ENCODE measurements at regions not wholly inside any gene's neighbourhood (a gene's known extent, or its start where the extent isn't known, plus 50 kb on each side); places are given as distances from the start of the nearest gene placed in this dataset.

DNA sequence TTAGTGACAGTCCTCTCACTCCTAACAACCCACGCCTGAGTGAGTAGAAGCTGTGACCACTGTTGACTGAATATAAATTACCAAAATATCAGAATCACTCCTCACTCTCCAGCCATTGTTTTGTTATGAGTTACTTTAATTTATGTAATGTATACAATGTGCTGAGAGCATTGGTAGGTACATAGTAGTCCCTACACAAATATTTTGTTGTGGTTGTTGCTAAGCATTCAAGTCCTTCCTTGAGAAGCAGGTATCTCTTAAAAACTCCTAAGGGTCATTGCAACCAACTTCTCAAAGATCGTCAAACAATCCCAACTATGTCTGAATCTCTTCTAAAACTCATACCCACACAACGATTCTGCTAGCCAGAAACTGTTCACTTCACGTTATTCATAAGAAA lies 476.8 kb upstream of the TNP1 start:
- Histone ChIP-seq H3K9me3 (no peaks in the 10 kb centered on the region), H3K27ac (no peak overlapping the region), H3K27me3 (no peaks in the 10 kb centered on the region), H3K36me3 (no peaks in the 10 kb centered on the region), H3K4me1 (peaks cover 0 to 6% (median 4%) of the 10 kb centered on the region in 4 donors), H3K4me3 (no peak overlapping the region)
- DNase-seq, result no peak
- WGBS, 2 donors, result 76 to 78% methylated on average over 4 of the region's 4 CpGs
- ATAC-seq (ENCODE audit: low FRiP score in 2 of 2), result no peak
- TF ChIP-seq POLR2A (IDR thresholded peaks at IDR 0.05), result no peak
- TF ChIP-seq, protein P1, sequence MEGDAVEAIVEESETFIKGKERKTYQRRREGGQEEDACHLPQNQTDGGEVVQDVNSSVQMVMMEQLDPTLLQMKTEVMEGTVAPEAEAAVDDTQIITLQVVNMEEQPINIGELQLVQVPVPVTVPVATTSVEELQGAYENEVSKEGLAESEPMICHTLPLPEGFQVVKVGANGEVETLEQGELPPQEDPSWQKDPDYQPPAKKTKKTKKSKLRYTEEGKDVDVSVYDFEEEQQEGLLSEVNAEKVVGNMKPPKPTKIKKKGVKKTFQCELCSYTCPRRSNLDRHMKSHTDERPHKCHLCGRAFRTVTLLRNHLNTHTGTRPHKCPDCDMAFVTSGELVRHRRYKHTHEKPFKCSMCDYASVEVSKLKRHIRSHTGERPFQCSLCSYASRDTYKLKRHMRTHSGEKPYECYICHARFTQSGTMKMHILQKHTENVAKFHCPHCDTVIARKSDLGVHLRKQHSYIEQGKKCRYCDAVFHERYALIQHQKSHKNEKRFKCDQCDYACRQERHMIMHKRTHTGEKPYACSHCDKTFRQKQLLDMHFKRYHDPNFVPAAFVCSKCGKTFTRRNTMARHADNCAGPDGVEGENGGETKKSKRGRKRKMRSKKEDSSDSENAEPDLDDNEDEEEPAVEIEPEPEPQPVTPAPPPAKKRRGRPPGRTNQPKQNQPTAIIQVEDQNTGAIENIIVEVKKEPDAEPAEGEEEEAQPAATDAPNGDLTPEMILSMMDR (IDR thresholded peaks at IDR 0.05), result no peak
- TF ChIP-seq EP300 (IDR thresholded peaks at IDR 0.05), result no peak
- no peak for TF ChIP-seq POLR2AphosphoS5 (IDR thresholded peaks at IDR 0.05)

DNA sequence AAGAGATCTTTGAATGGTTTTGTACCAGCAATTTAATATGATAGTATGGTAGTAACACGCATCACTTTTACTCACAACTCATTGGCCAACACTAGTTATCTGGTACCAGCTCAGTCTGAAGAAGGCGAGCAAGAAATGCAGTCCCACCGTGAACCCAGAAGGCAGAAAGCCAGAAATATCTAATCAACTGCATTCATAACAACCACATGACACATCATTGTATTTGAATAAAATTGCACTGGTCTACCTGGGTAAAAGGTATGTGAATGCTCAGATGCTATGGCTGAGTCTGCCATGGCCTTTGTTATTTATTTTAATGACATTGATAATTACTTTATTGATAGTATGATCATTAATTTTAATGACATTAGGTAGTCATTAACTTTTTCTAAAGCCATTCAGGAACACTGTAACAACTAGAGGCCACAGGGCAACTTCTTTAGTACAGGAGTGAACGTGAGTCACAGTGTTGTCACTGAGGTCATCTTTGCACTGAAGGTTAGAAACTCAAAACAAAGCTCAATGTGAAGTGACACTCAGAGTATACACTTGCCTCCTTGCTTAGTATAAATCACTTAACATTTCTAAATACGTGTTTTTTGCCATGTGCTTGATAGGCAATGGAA lies 475.6 kb upstream of the TNP1 start:
- ATAC-seq (ENCODE audit: low FRiP score in 2 of 2), result no peak
- H3K36me3 ChIP-seq, result no peaks in the 10 kb centered on the region
- H3K4me1 ChIP-seq, result peaks cover 0 to 9% (median 6%) of the 10 kb centered on the region in 4 donors
- H3K9me3 ChIP-seq, result no peaks in the 10 kb centered on the region
- DNase-seq, result no peak
- H3K27ac ChIP-seq, result no peak overlapping the region
- no peaks in the 10 kb centered on the region for H3K27me3 ChIP-seq
- TF ChIP-seq POLR2AphosphoS5 (IDR thresholded peaks at IDR 0.05) (no peak), EP300 (IDR thresholded peaks at IDR 0.05) (no peak), POLR2A (IDR thresholded peaks at IDR 0.05) (no peak)
- TF ChIP-seq, protein P1 (IDR thresholded peaks at IDR 0.05), result no peak
- WGBS, 2 donors, result 90% methylated on average over 5 of the region's 5 CpGs
- no peak overlapping the region for H3K4me3 ChIP-seq

- Histone ChIP-seq H3K27ac (no peak overlapping the region), H3K27me3 (no peaks in the 10 kb centered on the region), H3K9me3 (no peaks in the 10 kb centered on the region), H3K36me3 (no peaks in the 10 kb centered on the region), H3K4me3 (no peak overlapping the region), H3K4me1 (peaks cover 0 to 9% (median 6%) of the 10 kb centered on the region in 4 donors)
- TF ChIP-seq POLR2A (IDR thresholded peaks at IDR 0.05) (no peak), EP300 (IDR thresholded peaks at IDR 0.05) (no peak), POLR2AphosphoS5 (IDR thresholded peaks at IDR 0.05) (no peak)
- TF ChIP-seq, protein P1 (IDR thresholded peaks at IDR 0.05), result no peak
- DNase-seq (no peak), ATAC-seq (ENCODE audit: low FRiP score in 2 of 2) (no peak)
Observed at GRCh38 chr2:217334561-217334960, 474.7 kb upstream of the TNP1 start.

GRCh38 chr2:217332866-217333265 lies 473.0 kb upstream of the TNP1 start:
- H3K27ac ChIP-seq, result no peak overlapping the region
- 95 to 97% methylated on average over 9 of the region's 9 CpGs for WGBS, 2 donors
- H3K27me3 ChIP-seq, result no peaks in the 10 kb centered on the region
- ATAC-seq (ENCODE audit: low FRiP score in 2 of 2) (no peak), DNase-seq (no peak)
- H3K4me3 ChIP-seq, result no peak overlapping the region
- no peaks in the 10 kb centered on the region for H3K36me3 ChIP-seq
- TF ChIP-seq, protein P1 (IDR thresholded peaks at IDR 0.05), result no peak
- no peak for TF ChIP-seq POLR2AphosphoS5 (IDR thresholded peaks at IDR 0.05)
- TF ChIP-seq EP300 (IDR thresholded peaks at IDR 0.05), result no peak
- no peak for TF ChIP-seq POLR2A (IDR thresholded peaks at IDR 0.05)
- H3K9me3 ChIP-seq, result no peaks in the 10 kb centered on the region
- peaks cover 0 to 9% (median 6%) of the 10 kb centered on the region in 4 donors for H3K4me1 ChIP-seq

DNA sequence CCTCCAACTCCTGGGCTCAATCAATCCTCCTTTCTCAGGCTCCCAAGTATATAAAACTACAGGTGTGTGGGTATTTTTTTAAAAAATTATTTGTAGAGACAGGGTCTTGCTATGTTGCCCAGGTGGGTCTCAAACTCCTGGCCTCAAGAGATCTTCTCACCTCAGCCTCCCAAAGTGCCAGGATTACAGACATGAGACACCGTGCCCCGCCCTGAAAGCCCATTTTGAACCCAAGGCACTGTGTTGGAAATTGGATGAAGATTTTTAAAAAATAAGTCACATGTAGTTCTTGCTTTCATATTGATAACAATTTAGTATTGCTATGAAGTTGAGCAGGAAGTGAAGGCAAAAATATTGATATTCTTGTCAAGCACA lies 472.5 kb upstream of the TNP1 start:
- no peak overlapping the region for H3K4me3 ChIP-seq
- no peaks in the 10 kb centered on the region for H3K9me3 ChIP-seq
- ATAC-seq (ENCODE audit: low FRiP score in 2 of 2) (no peak), DNase-seq (no peak)
- TF ChIP-seq POLR2A (IDR thresholded peaks at IDR 0.05) (no peak), POLR2AphosphoS5 (IDR thresholded peaks at IDR 0.05) (no peak), EP300 (IDR thresholded peaks at IDR 0.05) (no peak)
- TF ChIP-seq, protein P1 (IDR thresholded peaks at IDR 0.05), result no peak
- H3K4me1 ChIP-seq, result peaks cover 0 to 9% (median 6%) of the 10 kb centered on the region in 4 donors
- 96% methylated on average over 2 of the region's 2 CpGs for WGBS, 2 donors
- peak overlapping the region in 1 of 4 donors; percentile 30 for H3K27ac ChIP-seq
- no peaks in the 10 kb centered on the region for H3K27me3 ChIP-seq
- no peaks in the 10 kb centered on the region for H3K36me3 ChIP-seq
